Mesendoderm (in vitro differentiated cells): ENCODE measurements at regions not wholly inside any gene's neighbourhood (a gene's known extent, or its start where the extent isn't known, plus 50 kb on each side); places are given as distances from the start of the nearest gene placed in this dataset.

Experiments used
- DNase-seq: peaks from one replicate; pipeline ENCODE4 v3.0.0; 2013
- H2AK5ac ChIP-seq: 2 replicates; pipeline ENCODE4 v1.6.1; 2013; ENCODE audit warnings: low read length, inconsistent platforms
- H2BK120ac ChIP-seq: 2 replicates; pipeline ENCODE4 v1.6.1; 2013; ENCODE audit warnings: low read depth, mild to moderate bottlenecking, low read length, moderate library complexity, mixed read lengths
- H2BK15ac ChIP-seq: replicated peaks from 2 replicates; pipeline ENCODE4 v1.6.1; 2013; ENCODE audit warnings: low read depth, mild to moderate bottlenecking, moderate library complexity
- H2BK5ac ChIP-seq: 2 replicates; pipeline ENCODE4 v1.6.1; 2013; ENCODE audit warnings: low read length, inconsistent platforms
- H3K18ac ChIP-seq: 2 replicates; pipeline ENCODE4 v1.6.1; 2013; ENCODE audit warnings: mild to moderate bottlenecking, low read length, mixed read lengths
- H3K23ac ChIP-seq: one replicate; pipeline ENCODE4 v1.6.1; 2013; ENCODE audit warnings: low read length
- H3K27ac ChIP-seq: 2 replicates; pipeline ENCODE4 v1.5.1; 2013; ENCODE audit warnings: low read depth, mild to moderate bottlenecking, inconsistent platforms, low read length, moderate library complexity
- H3K27me3 ChIP-seq: 2 replicates; pipeline ENCODE4 v1.6.1; 2013; ENCODE audit warnings: low read length, control low read depth, mild to moderate bottlenecking, inconsistent platforms; ENCODE audit not compliant: insufficient read depth, poor library complexity
- H3K36me3 ChIP-seq: 2 replicates; pipeline ENCODE4 v1.6.1; 2013; ENCODE audit warnings: low read length, inconsistent platforms; ENCODE audit not compliant: control insufficient read depth, insufficient read depth
- H3K4ac ChIP-seq: one replicate; pipeline ENCODE4 v1.6.1; 2013; ENCODE audit warnings: low read depth, mild to moderate bottlenecking, low read length, moderate library complexity
- H3K4me1 ChIP-seq: 2 replicates; pipeline ENCODE4 v1.6.1; 2013; ENCODE audit warnings: low read depth, low read length, inconsistent platforms; ENCODE audit not compliant: control insufficient read depth
- H3K4me2 ChIP-seq: 2 replicates; pipeline ENCODE4 v1.6.1; 2013; ENCODE audit warnings: low read length
- H3K4me3 ChIP-seq: 2 replicates; pipeline ENCODE4 v1.5.1; 2013; ENCODE audit warnings: mild to moderate bottlenecking, low read length
- H3K56ac ChIP-seq: one replicate; pipeline ENCODE4 v1.6.1; 2013; ENCODE audit warnings: low read length
- H3K79me1 ChIP-seq: 2 replicates; pipeline ENCODE4 v1.6.1; 2013; ENCODE audit warnings: low read length, inconsistent platforms
- H3K79me2 ChIP-seq: 2 replicates; pipeline ENCODE4 v1.6.1; 2013; ENCODE audit warnings: mild to moderate bottlenecking, low read length; ENCODE audit not compliant: control insufficient read depth, insufficient read depth
- H3K9ac ChIP-seq: 2 replicates; pipeline ENCODE4 v1.6.1; 2013; ENCODE audit warnings: low read length, inconsistent platforms
- H4K5ac ChIP-seq: one replicate; pipeline ENCODE4 v1.6.1; 2013; ENCODE audit warnings: low read length
- H4K8ac ChIP-seq: one replicate; pipeline ENCODE4 v1.6.1; 2013; ENCODE audit warnings: low read depth, mild to moderate bottlenecking, control low read depth, low read length, moderate library complexity
- WGBS: extraction: QIAGEN DNeasy Blood & Tissue Kit; methylation state at CpG from one replicate; pipeline ENCODE4 v1.1.7; 2013; ENCODE audit warnings: low lambda C conversion rate, missing lambda C conversion rate; ENCODE audit not compliant: insufficient coverage; ENCODE audit errors: extremely low coverage; 5-methylcytosine and 5-hydroxymethylcytosine counted together

- H4K8ac ChIP-seq = no peak overlapping the region
- no peak overlapping the region for H3K56ac ChIP-seq
- no peaks in the 10 kb centered on the region for H3K27me3 ChIP-seq
- H3K79me2 ChIP-seq = no peaks in the 10 kb centered on the region
- H3K4me2 ChIP-seq = no peak overlapping the region
- WGBS = no CpG with 5 or more reads among the region's 23 CpGs
- no peaks in the 10 kb centered on the region for H3K36me3 ChIP-seq
- no peak overlapping the region for H2AK5ac ChIP-seq
- no peak overlapping the region for H2BK5ac ChIP-seq
- no peak overlapping the region for H3K4me3 ChIP-seq
- H3K79me1 ChIP-seq = no peaks in the 10 kb centered on the region
- no peaks in the 10 kb centered on the region for H3K4me1 ChIP-seq
- peak; percentile 42 for DNase-seq
- H3K4ac ChIP-seq = no peak overlapping the region
- H2BK120ac ChIP-seq = no peak overlapping the region
- H3K9ac ChIP-seq = no peak overlapping the region
- H3K27ac ChIP-seq = no peak overlapping the region
- no peak overlapping the region for H4K5ac ChIP-seq
- H3K18ac ChIP-seq = no peak overlapping the region
- no peak overlapping the region for H2BK15ac ChIP-seq
- H3K23ac ChIP-seq = no peak overlapping the region
Observed at GRCh38 chr18:77671456-77672167, 422.0 kb downstream of the GALR1 start.

DNA sequence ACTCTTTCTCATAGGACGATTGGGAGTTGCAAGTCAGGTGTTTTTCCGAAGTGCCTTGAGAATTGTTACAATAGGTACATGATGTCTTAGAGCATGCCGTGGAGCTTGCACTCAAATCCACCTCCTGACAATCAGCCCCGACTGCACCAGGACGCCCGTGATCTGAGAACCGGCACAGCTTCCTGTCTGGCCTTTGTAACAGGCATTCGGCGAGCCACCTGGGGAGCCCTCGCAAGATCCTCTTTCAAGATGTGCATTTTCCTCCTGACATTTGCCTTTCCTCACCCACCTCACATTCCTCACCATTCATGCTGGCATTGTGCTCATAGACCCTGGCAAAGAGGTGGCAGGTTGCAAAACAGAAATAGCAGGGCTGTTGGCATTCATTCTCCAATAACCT is 427.3 kb downstream of the GALR1 start:
- Histone ChIP-seq H3K4me2 (no peak overlapping the region), H3K23ac (no peak overlapping the region), H2AK5ac (no peak overlapping the region), H3K4ac (no peak overlapping the region), H3K56ac (no peak overlapping the region), H4K8ac (no peak overlapping the region), H2BK120ac (no peak overlapping the region), H2BK15ac (no peak overlapping the region), H3K79me2 (no peaks in the 10 kb centered on the region), H3K27ac (no peak overlapping the region), H3K4me3 (no peak overlapping the region), H3K27me3 (no peaks in the 10 kb centered on the region), H3K4me1 (no peaks in the 10 kb centered on the region), H2BK5ac (no peak overlapping the region), H3K9ac (no peak overlapping the region), H3K79me1 (no peaks in the 10 kb centered on the region), H3K36me3 (no peaks in the 10 kb centered on the region), H4K5ac (no peak overlapping the region), H3K18ac (no peak overlapping the region)
- no CpG with 5 or more reads among the region's 10 CpGs for WGBS
- DNase-seq = peak; percentile 35

GRCh38 chr18:77677536-77677935 is 427.9 kb downstream of the GALR1 start:
- no peaks in the 10 kb centered on the region for H3K36me3 ChIP-seq
- no peak overlapping the region for H3K9ac ChIP-seq
- no peak overlapping the region for H2BK15ac ChIP-seq
- no peak for DNase-seq
- H2BK5ac ChIP-seq = no peak overlapping the region
- H2AK5ac ChIP-seq = no peak overlapping the region
- H3K4ac ChIP-seq = no peak overlapping the region
- H3K79me1 ChIP-seq = no peaks in the 10 kb centered on the region
- no peak overlapping the region for H3K18ac ChIP-seq
- no peaks in the 10 kb centered on the region for H3K4me1 ChIP-seq
- WGBS = no CpG with 5 or more reads among the region's 6 CpGs
- H3K56ac ChIP-seq = no peak overlapping the region
- no peak overlapping the region for H3K4me3 ChIP-seq
- H3K79me2 ChIP-seq = no peaks in the 10 kb centered on the region
- H3K27ac ChIP-seq = no peak overlapping the region
- H4K5ac ChIP-seq = no peak overlapping the region
- H4K8ac ChIP-seq = no peak overlapping the region
- H3K27me3 ChIP-seq = no peaks in the 10 kb centered on the region
- no peak overlapping the region for H2BK120ac ChIP-seq
- no peak overlapping the region for H3K23ac ChIP-seq
- no peak overlapping the region for H3K4me2 ChIP-seq

DNA sequence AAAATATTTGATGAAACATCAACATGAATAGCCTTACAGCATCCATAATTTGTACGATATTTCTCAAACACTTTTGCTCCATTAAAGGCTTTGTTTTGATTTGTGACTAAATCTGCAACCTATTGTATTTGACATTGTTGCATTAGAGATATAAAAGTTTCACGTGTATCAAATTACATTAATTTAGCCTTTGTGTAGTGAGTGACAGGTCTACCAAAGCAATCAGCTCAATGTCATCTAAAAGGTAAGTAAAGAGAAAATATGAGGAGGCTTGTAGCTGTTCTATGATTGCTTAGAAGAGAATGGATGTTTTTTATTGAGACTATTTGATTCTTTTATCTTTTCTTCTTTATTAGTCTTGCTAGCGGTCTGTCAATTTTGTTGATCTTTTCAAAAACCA is 430.2 kb downstream of the GALR1 start:
- Histone ChIP-seq H3K56ac (no peak overlapping the region), H4K5ac (no peak overlapping the region), H3K79me2 (no peaks in the 10 kb centered on the region), H2BK120ac (no peak overlapping the region), H4K8ac (no peak overlapping the region), H3K4me1 (no peaks in the 10 kb centered on the region), H3K4me2 (no peak overlapping the region), H2AK5ac (no peak overlapping the region), H3K4me3 (no peak overlapping the region), H3K18ac (no peak overlapping the region), H3K4ac (no peak overlapping the region), H3K36me3 (no peaks in the 10 kb centered on the region), H3K27ac (no peak overlapping the region), H2BK15ac (no peak overlapping the region), H2BK5ac (no peak overlapping the region), H3K23ac (no peak overlapping the region), H3K9ac (no peak overlapping the region), H3K27me3 (no peaks in the 10 kb centered on the region), H3K79me1 (no peaks in the 10 kb centered on the region)
- DNase-seq = no peak
- WGBS = no CpG with 5 or more reads among the region's 3 CpGs

DNA sequence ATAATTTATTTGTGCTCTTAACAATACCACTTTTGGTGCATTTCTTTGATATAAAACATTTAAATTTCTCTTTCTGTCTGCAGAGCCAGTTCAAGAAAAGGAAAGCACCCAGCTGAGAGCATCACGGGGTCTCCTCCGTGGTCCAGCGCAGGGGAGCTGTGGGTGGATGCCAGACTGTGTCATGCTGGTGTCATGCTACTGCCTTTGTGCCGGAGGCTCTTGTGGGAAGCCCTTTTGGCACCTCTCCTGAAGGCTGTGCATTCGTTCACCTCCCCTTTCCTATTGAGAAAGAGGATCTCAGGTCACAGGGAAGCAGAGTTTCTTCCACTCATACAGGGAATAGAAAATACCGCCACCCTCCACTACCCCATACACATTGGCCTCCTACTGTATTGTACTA is 450.4 kb downstream of the GALR1 start:
- no peak overlapping the region for H3K56ac ChIP-seq
- H3K79me1 ChIP-seq = no peaks in the 10 kb centered on the region
- H2BK5ac ChIP-seq = no peak overlapping the region
- H2BK15ac ChIP-seq = no peak overlapping the region
- no CpG with 5 or more reads among the region's 6 CpGs for WGBS
- no peak overlapping the region for H3K9ac ChIP-seq
- H3K4me3 ChIP-seq = no peak overlapping the region
- H3K18ac ChIP-seq = no peak overlapping the region
- no peak for DNase-seq
- H3K27ac ChIP-seq = no peak overlapping the region
- no peak overlapping the region for H2BK120ac ChIP-seq
- H3K4ac ChIP-seq = no peak overlapping the region
- H3K4me1 ChIP-seq = no peaks in the 10 kb centered on the region
- no peaks in the 10 kb centered on the region for H3K36me3 ChIP-seq
- no peak overlapping the region for H3K23ac ChIP-seq
- H4K5ac ChIP-seq = no peak overlapping the region
- H3K27me3 ChIP-seq = no peaks in the 10 kb centered on the region
- H4K8ac ChIP-seq = no peak overlapping the region
- H3K79me2 ChIP-seq = no peaks in the 10 kb centered on the region
- no peak overlapping the region for H3K4me2 ChIP-seq
- H2AK5ac ChIP-seq = no peak overlapping the region

GRCh38 chr18:77701977-77702376 is 452.3 kb downstream of the GALR1 start:
- DNase-seq = no peak
- no CpG with 5 or more reads among the region's 1 CpG for WGBS

More at GRCh38 chr18:77701977-77702376, 452.3 kb downstream of the GALR1 start:
- H3K4ac ChIP-seq = no peak overlapping the region
- no peak overlapping the region for H2BK15ac ChIP-seq
- H3K4me1 ChIP-seq = no peaks in the 10 kb centered on the region
- H3K18ac ChIP-seq = no peak overlapping the region
- no peak overlapping the region for H4K8ac ChIP-seq
- H3K4me2 ChIP-seq = no peak overlapping the region
- H3K79me1 ChIP-seq = no peaks in the 10 kb centered on the region
- no peaks in the 10 kb centered on the region for H3K36me3 ChIP-seq
- no peak overlapping the region for H3K23ac ChIP-seq
- H3K56ac ChIP-seq = no peak overlapping the region
- H2BK5ac ChIP-seq = no peak overlapping the region
- no peak overlapping the region for H3K9ac ChIP-seq
- H3K4me3 ChIP-seq = no peak overlapping the region
- H3K79me2 ChIP-seq = no peaks in the 10 kb centered on the region
- H3K27me3 ChIP-seq = no peaks in the 10 kb centered on the region
- H3K27ac ChIP-seq = no peak overlapping the region
- H4K5ac ChIP-seq = no peak overlapping the region
- no peak overlapping the region for H2AK5ac ChIP-seq
- H2BK120ac ChIP-seq = no peak overlapping the region
